HG02759 (cell line): ENCODE measurements at regions not wholly inside any gene's neighbourhood (a gene's known extent, or its start where the extent isn't known, plus 50 kb on each side); places are given as distances from the start of the nearest gene placed in this dataset.

ENCODE experiments used
- ATAC-seq: cut with Tn5 transposase; IDR thresholded peaks from one replicate; pipeline ENCODE4 v1.9.1; 2021; ENCODE audit warnings: mild to moderate bottlenecking, moderate library complexity; ENCODE audit not compliant: unreplicated experiment

DNA sequence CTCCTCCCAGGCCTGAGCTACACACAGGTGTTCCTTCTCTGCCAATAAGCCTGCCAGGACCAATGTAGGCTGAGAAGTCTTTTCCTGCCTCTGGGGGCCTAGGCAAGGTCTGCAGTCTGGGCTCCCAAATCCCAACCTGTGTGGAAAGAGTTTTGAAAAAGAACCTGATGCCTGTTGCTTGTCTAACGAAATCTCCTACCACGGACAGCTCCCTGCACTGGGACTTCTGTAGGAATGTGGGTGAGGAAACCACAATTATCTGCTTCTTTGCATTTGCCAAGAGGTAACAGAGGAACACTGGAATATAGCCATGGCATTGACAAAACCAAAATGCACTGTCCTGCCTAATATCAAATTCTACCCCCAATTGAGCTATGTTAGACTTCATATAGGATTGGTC is 877.0 kb upstream of the TMEM132C start:
- no peak for ATAC-seq

DNA sequence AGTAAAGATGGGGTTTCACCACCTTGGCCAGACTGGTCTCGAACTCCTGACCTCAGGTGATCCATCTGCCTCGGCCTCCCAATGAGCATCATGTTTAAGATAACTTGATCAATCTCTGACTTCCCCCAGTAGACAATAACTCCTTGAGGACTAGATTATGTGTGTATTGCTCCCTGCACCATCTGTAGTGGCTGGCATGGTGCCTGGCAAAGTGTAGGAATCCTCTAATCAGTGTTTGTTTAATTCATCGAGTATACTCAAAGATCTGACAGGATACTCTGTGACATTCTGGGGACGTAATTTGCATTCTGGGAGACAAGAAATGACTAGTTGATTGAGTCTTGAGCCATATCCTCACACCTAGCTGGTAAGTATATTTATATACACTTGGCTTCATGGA is 873.5 kb upstream of the TMEM132C start:
- ATAC-seq = no peak

DNA sequence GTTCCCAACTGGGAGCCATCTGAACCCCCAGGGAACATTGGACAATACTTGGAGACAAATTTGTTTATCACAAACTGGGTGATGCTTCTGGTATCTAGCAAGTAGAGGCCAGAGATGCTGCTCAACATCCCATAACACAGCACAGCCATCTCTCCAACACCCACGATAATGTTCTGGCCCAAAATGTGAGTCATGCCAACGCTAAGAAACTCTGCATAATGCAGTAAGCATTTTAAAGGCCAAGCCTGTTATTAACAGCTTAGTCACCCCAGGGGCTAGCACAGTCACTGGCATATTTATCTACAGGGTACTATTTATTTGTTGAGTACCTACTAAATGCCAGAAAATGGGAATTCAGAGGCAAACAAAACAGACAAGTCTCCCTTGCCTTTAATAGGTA is 873.1 kb upstream of the TMEM132C start:
- ATAC-seq = no peak

- no peak for ATAC-seq
Observed at GRCh38 chr12:127396734-127397133, 870.2 kb upstream of the TMEM132C start.

DNA sequence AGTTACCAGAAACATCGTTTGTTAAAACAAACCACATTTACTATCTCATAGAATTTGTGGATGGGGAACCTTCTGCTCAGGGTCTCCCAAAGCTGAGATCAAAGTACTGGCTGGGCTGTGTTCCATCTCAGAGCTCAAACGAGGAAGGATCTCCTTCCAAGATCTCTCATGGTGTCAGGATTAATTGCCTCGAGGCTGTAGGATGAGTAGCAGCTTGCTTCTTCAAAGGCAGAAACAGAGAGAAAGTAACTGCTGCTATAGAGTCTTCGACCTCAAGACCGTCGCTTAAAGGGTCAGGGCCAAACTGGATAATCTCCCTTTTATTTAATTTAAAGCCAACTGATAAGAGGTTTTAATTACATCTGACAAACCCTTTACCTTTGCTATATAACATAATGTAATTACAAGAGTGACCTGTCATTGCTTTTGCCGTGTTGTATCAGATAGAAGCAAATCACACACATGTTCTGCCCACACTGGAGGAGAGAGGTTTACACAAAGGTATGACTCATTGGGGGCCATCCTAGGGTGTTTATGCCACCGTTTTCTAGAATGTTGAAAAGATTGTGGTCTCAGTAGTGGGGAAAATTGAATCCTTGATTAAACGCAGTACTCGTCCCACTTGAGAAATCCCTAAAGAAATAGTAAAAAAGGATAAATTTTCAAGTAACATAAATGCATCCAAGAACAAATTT is 868.8 kb upstream of the TMEM132C start:
- no peak for ATAC-seq

GRCh38 chr12:127399451-127399850 is 867.5 kb upstream of the TMEM132C start:
- no peak for ATAC-seq

- no peak for ATAC-seq
Observed at GRCh38 chr12:127400221-127400620, 866.7 kb upstream of the TMEM132C start.

GRCh38 chr12:127401005-127401404 is 866.0 kb upstream of the TMEM132C start:
- ATAC-seq = no peak

DNA sequence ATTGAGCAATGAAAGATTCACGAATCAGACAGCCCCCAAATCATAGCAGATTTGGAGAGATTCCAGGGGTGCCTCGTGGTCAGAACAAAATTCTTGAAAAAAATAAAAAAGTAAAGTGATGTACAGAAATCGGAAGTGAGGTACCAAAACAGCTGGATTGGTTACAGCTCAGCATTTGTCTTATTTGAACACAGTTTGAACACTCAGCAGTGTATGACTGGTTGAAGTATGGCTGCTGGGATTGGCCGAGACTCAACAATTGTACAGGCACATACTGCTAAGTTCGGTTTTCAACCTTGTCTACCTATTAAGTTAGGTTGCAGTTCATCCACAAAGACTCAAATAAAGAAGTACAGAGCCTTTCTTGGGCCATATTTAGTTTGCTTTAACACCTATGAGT is 865.4 kb upstream of the TMEM132C start:
- ATAC-seq = no peak

DNA sequence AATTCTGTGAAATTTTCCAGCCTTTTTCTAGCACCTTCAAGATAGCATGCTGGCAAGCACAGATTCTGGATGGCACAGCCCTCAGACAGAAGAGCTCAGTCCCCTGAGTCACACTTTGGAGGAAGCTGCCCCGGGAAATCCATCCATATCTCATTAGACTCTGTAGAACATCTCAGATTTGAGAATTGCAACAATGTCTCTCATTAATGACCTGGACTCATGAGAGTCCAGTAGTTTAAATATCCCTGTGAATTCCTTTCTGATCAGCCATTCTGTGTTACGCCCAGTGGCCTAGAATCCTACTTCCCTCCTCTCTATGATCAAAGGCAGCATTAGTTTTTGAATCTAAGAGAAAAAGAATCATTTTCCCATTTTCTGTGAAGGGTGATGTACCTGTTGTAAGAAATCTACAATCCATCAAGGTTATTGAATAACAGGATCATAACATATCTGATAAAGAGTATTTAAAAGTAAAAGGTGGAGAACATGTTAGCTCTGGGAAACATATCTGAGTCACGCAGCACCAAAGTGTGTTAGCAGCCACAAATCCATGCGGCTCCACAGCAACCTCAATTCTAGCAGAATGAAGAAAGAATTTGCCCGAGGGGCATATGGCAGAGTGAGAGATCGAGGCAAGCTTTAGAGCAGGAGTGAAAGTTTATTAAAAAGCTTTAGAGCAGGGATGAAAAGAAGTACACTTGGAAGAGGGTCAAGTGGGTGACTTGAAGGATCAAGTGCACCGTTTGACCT is 855.6 kb upstream of the TMEM132C start:
- no peak for ATAC-seq

DNA sequence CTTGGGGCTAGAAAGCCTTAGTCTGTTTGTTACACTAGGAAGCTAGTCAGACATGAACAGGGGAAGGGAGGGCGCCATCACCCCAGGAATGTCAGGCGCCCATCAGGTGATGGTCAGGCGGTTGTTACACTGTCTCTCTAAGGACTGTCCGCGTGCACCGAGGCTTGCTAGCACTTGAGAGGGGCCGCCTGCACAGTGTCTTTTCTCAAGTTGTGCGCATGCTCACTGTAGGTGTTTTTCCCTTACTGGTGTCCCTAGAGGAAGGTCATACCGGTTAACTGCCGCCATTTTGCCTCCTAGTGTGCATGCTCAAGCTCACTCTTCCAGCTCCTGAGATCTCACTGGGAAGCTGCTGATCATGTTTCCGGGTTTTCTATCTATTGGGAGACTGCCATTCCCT is 855.0 kb upstream of the TMEM132C start:
- ATAC-seq = no peak

DNA sequence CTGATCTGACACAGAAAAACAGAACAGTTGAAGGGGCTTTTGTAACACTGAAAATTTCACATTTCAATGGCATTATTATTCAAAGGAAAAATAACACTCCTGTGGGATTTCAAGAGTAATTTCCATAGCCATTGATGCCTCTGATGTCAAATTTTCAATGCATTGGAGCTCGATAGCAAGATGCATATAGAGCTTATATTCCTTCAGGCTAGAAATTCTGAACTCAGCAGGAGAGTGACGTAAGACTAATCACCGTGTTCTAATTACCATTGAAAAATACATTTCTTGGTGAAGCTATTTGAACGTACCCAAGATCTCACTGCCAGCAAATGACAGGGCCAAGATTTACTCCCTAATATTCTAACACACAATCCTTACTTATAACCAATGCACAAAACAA is 854.1 kb upstream of the TMEM132C start:
- ATAC-seq = no peak

- no peak for ATAC-seq
Observed at GRCh38 chr12:127414186-127414585, 852.8 kb upstream of the TMEM132C start.

DNA sequence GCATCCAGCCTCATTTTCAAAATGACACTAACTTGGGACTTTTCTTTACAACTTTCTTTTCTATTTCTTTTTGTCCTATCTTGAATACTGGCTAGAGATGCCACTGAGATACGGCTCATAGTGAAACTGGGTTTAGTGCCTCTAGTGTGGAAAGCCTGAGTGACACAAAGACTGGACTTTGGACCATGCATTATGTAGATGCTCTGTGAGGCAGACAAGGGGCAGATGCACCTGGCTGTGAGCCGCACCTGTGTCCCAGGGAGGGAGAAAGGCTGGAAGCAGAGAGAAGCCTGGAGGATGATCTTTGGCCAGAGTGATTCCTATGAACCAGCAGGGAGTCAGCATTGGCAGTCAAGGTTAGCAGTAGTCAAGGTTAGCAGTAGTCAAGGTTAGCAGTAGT is 852.3 kb upstream of the TMEM132C start:
- no peak for ATAC-seq

DNA sequence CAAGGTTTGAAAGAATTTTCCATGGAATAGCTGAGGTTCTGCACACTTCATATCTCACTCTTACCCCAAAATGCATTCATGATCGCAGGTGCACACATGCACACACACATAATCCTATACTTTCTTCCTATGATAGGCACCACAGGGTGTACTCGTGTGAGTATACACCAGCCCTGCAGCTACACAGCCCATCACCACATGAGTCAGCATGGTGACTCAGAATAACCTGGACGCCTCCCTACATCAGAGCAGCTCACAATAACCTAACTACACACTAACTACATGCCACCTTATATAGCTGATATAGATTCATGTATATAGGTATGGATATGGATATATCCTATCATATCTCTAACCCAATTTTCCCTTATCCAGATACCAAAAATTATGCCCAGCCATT is 850.2 kb upstream of the TMEM132C start:
- no peak for ATAC-seq

- ATAC-seq = no peak
Observed at GRCh38 chr12:127419111-127419510, 847.9 kb upstream of the TMEM132C start.

DNA sequence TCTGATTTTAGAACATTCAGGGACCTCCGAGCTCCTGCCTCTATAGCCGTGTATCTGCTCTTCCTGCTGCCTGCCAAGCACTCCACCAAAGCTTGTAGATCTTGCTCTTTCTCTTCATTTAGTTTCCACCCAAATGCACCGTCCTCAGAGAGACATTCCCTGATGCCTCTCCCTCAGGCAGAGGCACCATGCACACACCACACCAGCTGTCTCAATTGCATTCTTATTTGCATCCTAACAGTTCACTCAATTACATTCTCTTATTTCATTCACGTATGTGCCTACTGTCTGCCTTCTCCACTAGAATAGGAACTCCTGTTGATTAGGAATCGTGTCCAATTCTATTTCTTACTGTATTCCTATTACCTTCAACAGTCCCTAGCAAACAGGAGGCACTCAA is 845.4 kb upstream of the TMEM132C start:
- ATAC-seq = no peak

DNA sequence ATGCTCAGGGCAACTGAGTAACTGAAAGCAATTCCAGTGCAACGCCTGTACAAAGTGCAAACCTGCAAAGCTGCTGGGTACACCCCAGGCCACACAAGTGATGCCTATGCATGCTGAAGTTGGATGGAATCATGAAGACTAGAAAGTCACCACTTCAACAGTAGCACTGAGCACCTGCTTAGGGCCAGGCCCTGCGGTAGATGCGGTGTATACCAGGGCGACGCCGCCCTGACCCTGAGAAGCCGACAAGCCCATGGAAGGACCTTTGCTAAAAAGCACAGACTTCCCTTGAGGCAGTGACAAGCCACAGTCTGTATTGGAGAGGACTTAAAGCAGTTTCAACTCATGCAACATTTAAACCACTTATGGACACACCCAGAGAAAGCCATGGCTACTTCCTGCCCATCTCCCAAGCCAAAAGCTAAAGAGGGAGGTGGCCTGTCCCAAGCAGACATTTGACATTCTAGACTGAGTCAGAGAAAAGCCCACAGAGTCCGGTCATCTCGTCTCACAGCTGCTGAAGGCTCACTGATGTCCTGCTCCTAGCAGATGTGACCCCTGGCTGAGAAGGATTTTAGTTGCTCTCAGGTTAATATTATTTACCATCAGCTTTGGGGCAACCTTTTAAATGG is 843.9 kb upstream of the TMEM132C start:
- ATAC-seq = no peak

GRCh38 chr12:127425474-127425873 is 841.5 kb upstream of the TMEM132C start:
- ATAC-seq = no peak

DNA sequence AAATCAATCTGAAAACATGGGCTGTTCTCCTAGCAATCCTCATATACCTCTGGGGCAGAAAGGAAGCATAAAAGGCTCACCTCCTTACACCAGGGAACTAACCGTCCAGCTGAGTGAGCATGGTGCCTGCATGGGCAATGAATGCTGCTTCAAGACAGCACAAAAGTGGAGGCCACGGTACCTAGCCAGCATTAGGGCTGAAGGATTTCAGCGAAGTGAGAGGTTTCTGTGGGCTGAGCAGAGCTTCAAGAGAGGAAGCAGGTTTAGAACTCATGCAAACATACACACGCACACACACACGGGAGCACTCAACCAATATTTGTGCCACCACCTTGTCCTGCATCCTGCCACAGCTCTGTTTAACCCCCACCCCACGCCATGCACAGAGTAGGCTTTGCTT is 838.5 kb upstream of the TMEM132C start:
- no peak for ATAC-seq

DNA sequence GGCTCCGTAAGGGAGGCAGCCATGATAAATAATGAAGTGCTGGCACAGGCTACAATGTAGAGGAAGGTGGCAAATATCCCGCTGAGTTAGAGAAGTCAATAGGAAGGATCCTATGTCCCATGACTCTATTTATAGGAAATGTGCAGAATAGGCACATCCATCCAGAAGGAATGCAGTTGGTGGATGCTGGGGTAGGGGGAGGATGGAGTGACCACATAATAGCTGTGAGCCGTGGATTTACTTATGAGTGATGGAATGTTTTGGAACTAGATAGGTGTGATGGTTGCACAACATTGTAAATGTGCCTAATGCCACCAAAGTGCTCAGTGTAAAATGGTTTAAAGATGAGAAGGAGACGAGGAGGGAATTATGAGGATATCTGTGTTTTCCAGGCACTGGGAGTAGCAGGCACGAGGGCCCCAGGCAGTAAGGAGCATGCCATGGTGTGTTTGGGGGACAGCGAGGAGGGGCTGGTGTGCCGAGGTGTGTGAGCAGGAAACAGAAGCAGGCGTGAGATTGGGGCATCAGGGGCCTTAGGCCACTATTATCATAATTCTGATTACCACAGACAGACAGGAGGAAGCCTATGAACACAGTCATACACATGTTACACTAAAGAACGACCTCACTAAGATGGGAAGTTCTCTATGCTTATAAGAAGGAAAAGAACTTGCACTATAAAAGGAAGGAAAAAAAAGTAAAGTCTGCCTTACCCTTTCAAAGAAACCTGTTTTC is 837.3 kb upstream of the TMEM132C start:
- ATAC-seq = no peak

- ATAC-seq = no peak
Observed at GRCh38 chr12:127430401-127430800, 836.6 kb upstream of the TMEM132C start.
